ENCODE measurements at regions not wholly inside any gene's neighbourhood (a gene's known extent, or its start where the extent isn't known, plus 50 kb on each side); places are given as distances from the start of the nearest gene placed in this dataset.

GRCh38 chr21:14616380-14617039 lies 70.4 kb upstream of the SAMSN1 start:
- Mint-ChIP-seq H3K27ac (no peak overlapping the region), H3K36me3 (ENCODE audit: low read depth) (no peaks in the 10 kb centered on the region), H3K27me3 (no peaks in the 10 kb centered on the region), H3K4me1 (ENCODE audit: low read depth) (no peaks in the 10 kb centered on the region), H3K4me3 (no peak overlapping the region), H3K9me3 (peaks cover 2% of the 10 kb centered on the region)
- Histone ChIP-seq H3K36me3 (ENCODE audit: insufficient read depth, low read length) (no peaks in the 10 kb centered on the region), H3K27me3 (ENCODE audit: control insufficient read depth in 1 of 2, insufficient read depth in 2 of 2, low read length in 2 of 2) (no peaks in the 10 kb centered on the region), H3K4me1 (ENCODE audit: insufficient read depth, low read length) (no peaks in the 10 kb centered on the region), H3K4me3 (ENCODE audit: low read length) (no peak overlapping the region), H3K27ac (ENCODE audit: low read depth in 1 of 2, low read length in 2 of 2) (no peak overlapping the region), H3K9me3 (ENCODE audit: control insufficient read depth in 1 of 2, insufficient read depth in 1 of 2, low read length in 2 of 2) (peaks cover 0 to 6% of the 10 kb centered on the region in 2 experiments)
- ChIA-PET POLR2A (no interaction called here), CTCF (no interaction called here)
- no peak for TF ChIP-seq CTCF (IDR thresholded peaks at IDR 0.05)
- intact Hi-C loops (cut with DNase I, micrococcal nuclease) = no loop called here
- ATAC-seq (ENCODE audit: poor library complexity) (no peak), DNase-seq (peak in 1 of 14 experiments; percentile 16)

GRCh38 chr21:14615359-14615974 lies 69.4 kb upstream of the SAMSN1 start:
- intact Hi-C loops (cut with DNase I, micrococcal nuclease) = no loop called here
- Mint-ChIP-seq H3K36me3 (ENCODE audit: low read depth) (no peaks in the 10 kb centered on the region), H3K4me3 (no peak overlapping the region), H3K9me3 (peaks cover 2% of the 10 kb centered on the region), H3K27me3 (no peaks in the 10 kb centered on the region), H3K27ac (no peak overlapping the region), H3K4me1 (ENCODE audit: low read depth) (no peaks in the 10 kb centered on the region)
- Histone ChIP-seq H3K4me3 (ENCODE audit: low read length) (no peak overlapping the region), H3K9me3 (ENCODE audit: control insufficient read depth in 1 of 2, insufficient read depth in 1 of 2, low read length in 2 of 2) (no peaks in the 10 kb centered on the region), H3K27ac (ENCODE audit: low read depth in 1 of 2, low read length in 2 of 2) (no peak overlapping the region), H3K36me3 (ENCODE audit: insufficient read depth, low read length) (no peaks in the 10 kb centered on the region), H3K27me3 (ENCODE audit: control insufficient read depth in 1 of 2, insufficient read depth in 2 of 2, low read length in 2 of 2) (no peaks in the 10 kb centered on the region), H3K4me1 (ENCODE audit: insufficient read depth, low read length) (no peaks in the 10 kb centered on the region)
- CTCF ChIA-PET = interaction anchor here (0.9 kb wide), 1 partner anchor 15 kb away, joined by 3 read pairs; no protein-coding TSS in a partner anchor
- TF ChIP-seq CTCF (IDR thresholded peaks at IDR 0.05) = no peak
- DNase-seq (no peak), ATAC-seq (ENCODE audit: poor library complexity) (no peak)
- POLR2A ChIA-PET = no interaction called here

GRCh38 chr21:14614287-14614686 lies 68.2 kb upstream of the SAMSN1 start:
- H3K4me3 Mint-ChIP-seq = no peak overlapping the region
- no peak overlapping the region for H3K27ac Mint-ChIP-seq
- no peaks in the 10 kb centered on the region for H3K27me3 ChIP-seq (ENCODE audit: control insufficient read depth in 1 of 2, insufficient read depth in 2 of 2, low read length in 2 of 2)
- no peak for ATAC-seq (ENCODE audit: poor library complexity)
- H3K9me3 ChIP-seq (ENCODE audit: control insufficient read depth in 1 of 2, insufficient read depth in 1 of 2, low read length in 2 of 2) = no peaks in the 10 kb centered on the region
- intact Hi-C loops (cut with DNase I, micrococcal nuclease) = no loop called here
- no peaks in the 10 kb centered on the region for H3K9me3 Mint-ChIP-seq
- ChIA-PET POLR2A (interaction anchor here (1.6 kb wide), 1 partner anchor 11 kb away, joined by 5 read pairs; no protein-coding TSS in a partner anchor), CTCF (no interaction called here)
- H3K4me1 Mint-ChIP-seq (ENCODE audit: low read depth) = peaks cover 6% of the 10 kb centered on the region
- no peak for DNase-seq
- H3K4me3 ChIP-seq (ENCODE audit: low read length) = no peak overlapping the region
- H3K4me1 ChIP-seq (ENCODE audit: insufficient read depth, low read length) = no peaks in the 10 kb centered on the region
- H3K36me3 Mint-ChIP-seq (ENCODE audit: low read depth) = no peaks in the 10 kb centered on the region
- H3K36me3 ChIP-seq (ENCODE audit: insufficient read depth, low read length) = no peaks in the 10 kb centered on the region
- TF ChIP-seq CTCF (IDR thresholded peaks at IDR 0.05) = no peak
- H3K27me3 Mint-ChIP-seq = no peaks in the 10 kb centered on the region
- H3K27ac ChIP-seq (ENCODE audit: low read depth in 1 of 2, low read length in 2 of 2) = no peak overlapping the region
